KMS-11 (cell line): ENCODE measurements at regions not wholly inside any gene's neighbourhood (a gene's known extent, or its start where the extent isn't known, plus 50 kb on each side); places are given as distances from the start of the nearest gene placed in this dataset.

Source experiments
- H2AFZ ChIP-seq: fragments of 200-600 bp; sonication (generic); 2 replicates; pipeline ENCODE4 v1.6.1; 2016; ENCODE audit warnings: antibody characterized with exemption, mixed run types, low read depth
- H3K27ac ChIP-seq: fragments of 200-600 bp; sonication (generic); 2 replicates; pipeline ENCODE4 v1.6.1; 2016; ENCODE audit warnings: mild to moderate bottlenecking, mixed run types
- H3K27me3 ChIP-seq: fragments of 200-600 bp; sonication (generic); 2 replicates; pipeline ENCODE4 v1.6.1; 2017; ENCODE audit warnings: mild to moderate bottlenecking, low read depth, mixed run types, moderate library complexity; ENCODE audit not compliant: insufficient read depth
- H3K36me3 ChIP-seq: fragments of 200-600 bp; sonication (generic); 2 replicates; pipeline ENCODE4 v1.6.1; 2017; ENCODE audit warnings: mild to moderate bottlenecking, mixed run types; ENCODE audit not compliant: insufficient read depth
- H3K4me1 ChIP-seq: fragments of 200-600 bp; sonication (generic); 2 replicates; pipeline ENCODE4 v1.6.1; 2016; ENCODE audit warnings: mild to moderate bottlenecking, low read depth, mixed run types; ENCODE audit not compliant: poor library complexity, severe bottlenecking
- H3K4me2 ChIP-seq: fragments of 200-600 bp; sonication (generic); 2 replicates; pipeline ENCODE4 v1.7.0; 2016; ENCODE audit warnings: mild to moderate bottlenecking, mixed run types
- H3K4me3 ChIP-seq: fragments of 200-600 bp; sonication (generic); IDR thresholded peaks from 2 replicates; pipeline ENCODE4 v1.6.1; 2017; ENCODE audit warnings: low read depth, low read length, mixed read lengths; ENCODE audit not compliant: insufficient read depth
- H3K79me2 ChIP-seq: fragments of 200-600 bp; sonication (generic); 2 replicates; pipeline ENCODE4 v1.6.1; 2016; ENCODE audit warnings: low read depth, mixed run types; ENCODE audit not compliant: insufficient read depth
- H3K9ac ChIP-seq: fragments of 200-600 bp; sonication (generic); 2 replicates; pipeline ENCODE4 v1.6.1; 2016; ENCODE audit warnings: mild to moderate bottlenecking, mixed run types
- H4K20me1 ChIP-seq: fragments of 200-600 bp; sonication (generic); 2 replicates; pipeline ENCODE4 v1.6.1; 2016; ENCODE audit warnings: mild to moderate bottlenecking, mixed run types; ENCODE audit not compliant: insufficient read depth
- TF ChIP-seq, protein P1 (sequence below): fragments of 200-600 bp; sonication (generic); conservative IDR thresholded peaks from 2 replicates; pipeline ENCODE4 v1.6.1; 2017; ENCODE audit warnings: low read depth, mild to moderate bottlenecking, antibody characterized with exemption, low read length, moderate library complexity, mixed read lengths

DNA sequence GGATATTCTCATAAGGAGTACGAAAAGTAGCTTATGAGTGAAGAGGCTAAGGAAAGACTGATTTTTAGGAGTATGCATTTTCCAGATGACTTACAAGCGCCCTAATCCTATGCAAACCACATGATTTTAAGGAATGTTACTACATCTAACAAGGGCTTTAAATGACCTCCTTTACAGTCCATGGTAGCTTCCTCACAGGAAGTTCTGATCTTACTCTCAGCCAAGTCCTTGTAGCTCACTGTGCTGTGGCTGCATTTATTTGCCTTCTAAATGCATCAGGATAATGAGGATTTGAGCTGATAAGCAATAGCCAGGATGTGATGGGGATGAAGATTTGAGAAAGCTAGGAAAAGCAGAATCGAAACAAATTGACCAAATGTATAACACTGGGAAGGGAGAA, 896.0 kb downstream of the MCTP2 start:
- no peaks in the 10 kb centered on the region for H3K4me1 ChIP-seq
- no peak overlapping the region for H3K4me3 ChIP-seq
- H2AFZ ChIP-seq: no peak overlapping the region
- no peaks in the 10 kb centered on the region for H3K79me2 ChIP-seq
- no peak overlapping the region for H3K27ac ChIP-seq
- no peak overlapping the region for H3K9ac ChIP-seq
- H4K20me1 ChIP-seq: no peaks in the 10 kb centered on the region
- no peak overlapping the region for H3K4me2 ChIP-seq
- no peaks in the 10 kb centered on the region for H3K36me3 ChIP-seq
- no peaks in the 10 kb centered on the region for H3K27me3 ChIP-seq
- TF ChIP-seq, protein P1, sequence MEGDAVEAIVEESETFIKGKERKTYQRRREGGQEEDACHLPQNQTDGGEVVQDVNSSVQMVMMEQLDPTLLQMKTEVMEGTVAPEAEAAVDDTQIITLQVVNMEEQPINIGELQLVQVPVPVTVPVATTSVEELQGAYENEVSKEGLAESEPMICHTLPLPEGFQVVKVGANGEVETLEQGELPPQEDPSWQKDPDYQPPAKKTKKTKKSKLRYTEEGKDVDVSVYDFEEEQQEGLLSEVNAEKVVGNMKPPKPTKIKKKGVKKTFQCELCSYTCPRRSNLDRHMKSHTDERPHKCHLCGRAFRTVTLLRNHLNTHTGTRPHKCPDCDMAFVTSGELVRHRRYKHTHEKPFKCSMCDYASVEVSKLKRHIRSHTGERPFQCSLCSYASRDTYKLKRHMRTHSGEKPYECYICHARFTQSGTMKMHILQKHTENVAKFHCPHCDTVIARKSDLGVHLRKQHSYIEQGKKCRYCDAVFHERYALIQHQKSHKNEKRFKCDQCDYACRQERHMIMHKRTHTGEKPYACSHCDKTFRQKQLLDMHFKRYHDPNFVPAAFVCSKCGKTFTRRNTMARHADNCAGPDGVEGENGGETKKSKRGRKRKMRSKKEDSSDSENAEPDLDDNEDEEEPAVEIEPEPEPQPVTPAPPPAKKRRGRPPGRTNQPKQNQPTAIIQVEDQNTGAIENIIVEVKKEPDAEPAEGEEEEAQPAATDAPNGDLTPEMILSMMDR: no peak

DNA sequence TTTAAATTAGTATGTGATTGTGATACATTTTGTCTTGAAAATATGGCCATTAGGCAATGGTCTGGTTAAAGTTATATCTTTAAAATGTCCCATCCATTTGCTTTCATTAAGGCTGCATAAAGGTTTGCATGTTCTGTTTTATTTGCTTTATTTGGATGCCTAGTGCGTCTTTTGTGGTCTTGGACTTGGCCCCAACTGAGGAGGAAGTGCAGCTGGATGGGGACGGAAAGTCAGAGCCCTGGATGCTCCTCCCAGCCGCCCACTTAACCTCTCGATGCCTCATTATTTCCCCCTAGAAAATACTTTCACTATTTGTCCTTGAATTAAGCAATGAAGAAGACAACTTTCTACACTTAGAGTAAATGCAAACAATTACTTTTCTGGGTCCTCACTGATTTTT, 898.2 kb downstream of the MCTP2 start:
- H3K9ac ChIP-seq: no peak overlapping the region
- no peak overlapping the region for H3K27ac ChIP-seq
- no peak overlapping the region for H2AFZ ChIP-seq
- no peak overlapping the region for H3K4me2 ChIP-seq
- H3K4me1 ChIP-seq: no peaks in the 10 kb centered on the region
- H3K36me3 ChIP-seq: no peaks in the 10 kb centered on the region
- no peaks in the 10 kb centered on the region for H4K20me1 ChIP-seq
- no peaks in the 10 kb centered on the region for H3K27me3 ChIP-seq
- TF ChIP-seq, protein P1: no peak
- H3K4me3 ChIP-seq: no peak overlapping the region
- no peaks in the 10 kb centered on the region for H3K79me2 ChIP-seq

DNA sequence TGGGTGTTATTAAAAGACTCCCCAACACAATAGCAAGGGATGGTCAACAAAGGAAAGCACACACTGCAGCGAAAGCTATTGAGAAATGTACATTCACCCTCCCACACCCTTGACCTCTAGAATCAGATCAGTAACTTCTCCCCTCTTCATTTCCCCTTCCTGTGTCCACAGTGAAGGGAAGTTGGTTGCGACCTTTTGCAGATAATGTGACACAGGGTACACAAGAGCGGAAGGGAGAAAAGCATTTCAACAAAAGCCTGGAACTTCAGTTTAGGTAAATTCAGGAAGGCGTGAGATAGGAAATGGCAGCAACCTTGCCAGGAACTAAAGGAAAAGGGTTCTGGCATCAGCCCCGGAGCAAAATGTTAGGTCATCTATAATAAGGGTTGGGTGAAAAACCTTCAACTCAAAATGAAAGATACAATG, 899.8 kb downstream of the MCTP2 start:
- Histone ChIP-seq H3K27ac (no peak overlapping the region), H3K4me3 (no peak overlapping the region), H3K36me3 (no peaks in the 10 kb centered on the region), H3K4me2 (no peak overlapping the region), H4K20me1 (no peaks in the 10 kb centered on the region), H2AFZ (no peak overlapping the region), H3K4me1 (no peaks in the 10 kb centered on the region), H3K27me3 (no peaks in the 10 kb centered on the region), H3K9ac (no peak overlapping the region), H3K79me2 (no peaks in the 10 kb centered on the region)
- TF ChIP-seq, protein P1: no peak

DNA sequence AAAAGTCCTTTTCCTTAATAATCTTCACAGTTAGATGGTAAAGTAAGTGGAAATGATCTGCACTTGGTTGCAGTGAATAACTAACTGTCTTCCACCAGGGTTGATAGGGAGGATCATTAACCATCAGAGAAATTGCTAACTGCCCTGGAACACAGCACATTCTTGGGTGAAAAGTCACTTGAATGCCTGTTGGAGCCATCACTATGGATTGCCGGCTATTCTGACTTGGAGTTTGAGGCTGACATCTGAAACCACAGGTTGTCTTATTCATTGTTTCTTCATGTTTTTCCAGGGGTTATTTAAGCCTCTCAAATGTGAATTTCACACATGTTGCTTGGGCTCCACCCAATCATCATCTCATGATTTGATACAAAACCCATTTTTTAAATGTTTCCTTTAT, 901.4 kb downstream of the MCTP2 start:
- Histone ChIP-seq H4K20me1 (no peaks in the 10 kb centered on the region), H3K4me2 (no peak overlapping the region), H3K4me3 (no peak overlapping the region), H2AFZ (no peak overlapping the region), H3K27ac (no peak overlapping the region), H3K9ac (no peak overlapping the region), H3K79me2 (no peaks in the 10 kb centered on the region), H3K27me3 (no peaks in the 10 kb centered on the region), H3K4me1 (no peaks in the 10 kb centered on the region), H3K36me3 (no peaks in the 10 kb centered on the region)
- TF ChIP-seq, protein P1: no peak
